Activated naive CD4-positive, alpha-beta T cell treated with Interleukin-2 at 50 U/mL for 16 hours (primary cell): ENCODE measurements at regions not wholly inside any gene's neighbourhood (a gene's known extent, or its start where the extent isn't known, plus 50 kb on each side); places are given as distances from the start of the nearest gene placed in this dataset.

ENCODE experiments used
- DNase-seq: peaks from one replicate; pipeline ENCODE4 v3.0.0-alpha.2; 2020

GRCh38 chr4:17096692-17097091, 198.2 kb upstream of the LDB2 start:
- no peak for DNase-seq

- DNase-seq, result no peak
These were observed 197.3 kb upstream of the LDB2 start for GRCh38 chr4:17095771-17096170.

- DNase-seq, result no peak
These were observed 196.4 kb upstream of the LDB2 start for GRCh38 chr4:17094876-17095210.

GRCh38 chr4:17094159-17094875, 195.9 kb upstream of the LDB2 start:
- no peak for DNase-seq

- no peak for DNase-seq
These were observed 195.0 kb upstream of the LDB2 start for GRCh38 chr4:17093481-17093880.

- no peak for DNase-seq
These were observed 194.4 kb upstream of the LDB2 start for GRCh38 chr4:17092736-17093437.

GRCh38 chr4:17091104-17091503, 192.7 kb upstream of the LDB2 start:
- DNase-seq, result no peak

- DNase-seq, result no peak
These were observed 191.6 kb upstream of the LDB2 start for GRCh38 chr4:17090063-17090462.

GRCh38 chr4:17085416-17085815, 187.0 kb upstream of the LDB2 start:
- no peak for DNase-seq

GRCh38 chr4:17082186-17082585, 183.7 kb upstream of the LDB2 start:
- no peak for DNase-seq

- DNase-seq, result no peak
These were observed 182.7 kb upstream of the LDB2 start for GRCh38 chr4:17081179-17081578.

- DNase-seq, result no peak
These were observed 178.7 kb upstream of the LDB2 start for GRCh38 chr4:17077105-17077504.

GRCh38 chr4:17072483-17072882, 174.0 kb upstream of the LDB2 start:
- DNase-seq, result no peak

GRCh38 chr4:17068891-17069290, 170.4 kb upstream of the LDB2 start:
- no peak for DNase-seq

- DNase-seq, result no peak
These were observed 169.9 kb upstream of the LDB2 start for GRCh38 chr4:17068392-17068791.

- DNase-seq, result no peak
These were observed 168.5 kb upstream of the LDB2 start for GRCh38 chr4:17066972-17067371.

GRCh38 chr4:17066236-17066635, 167.8 kb upstream of the LDB2 start:
- no peak for DNase-seq

- no peak for DNase-seq
These were observed 167.4 kb upstream of the LDB2 start for GRCh38 chr4:17065821-17066220.

- DNase-seq, result no peak
These were observed 166.5 kb upstream of the LDB2 start for GRCh38 chr4:17064959-17065358.

GRCh38 chr4:17063888-17064287, 165.4 kb upstream of the LDB2 start:
- DNase-seq, result no peak

GRCh38 chr4:17060230-17060629, 161.8 kb upstream of the LDB2 start:
- DNase-seq, result no peak

GRCh38 chr4:17058916-17059741, 160.7 kb upstream of the LDB2 start:
- no peak for DNase-seq

GRCh38 chr4:17058536-17058915, 160.1 kb upstream of the LDB2 start:
- DNase-seq, result no peak

GRCh38 chr4:17057035-17057434, 158.6 kb upstream of the LDB2 start:
- no peak for DNase-seq
